Tibial nerve (tissue), 4 donors: ENCODE measurements at regions not wholly inside any gene's neighbourhood (a gene's known extent, or its start where the extent isn't known, plus 50 kb on each side); places are given as distances from the start of the nearest gene placed in this dataset.
A peak's percentile ranks its signal among the peaks of the same experiment; 100 is the strongest.

Experiments
- DNase-seq, 2 donors: peaks; one replicate each; pipeline ENCODE4 v3.0.0-alpha.2; 2019; ENCODE audit warnings: low spot score in 2 of 2
- H3K27ac ChIP-seq, 4 donors: fragments of 200-600 bp; sonication (generic) in 3 of 4; one replicate each; pipeline ENCODE4 v1.5.1; 2017 to 2019; ENCODE audit warnings: mild to moderate bottlenecking in 1 of 4
- H3K27me3 ChIP-seq, 2 donors: fragments of 200-600 bp; sonication (generic) in 1 of 2; one replicate each; pipeline versions ENCODE4 v1.5.1 to v1.6.0; 2017 to 2019
- H3K36me3 ChIP-seq, 3 donors: fragments of 200-600 bp; sonication (generic); one replicate each; pipeline ENCODE4 v1.5.1; 2018 to 2019
- H3K4me1 ChIP-seq, 4 donors: fragments of 200-600 bp; sonication (generic) in 3 of 4; one replicate each; pipeline ENCODE4 v1.5.1; 2017 to 2019
- H3K4me3 ChIP-seq, 4 donors: fragments of 200-600 bp; sonication (generic) in 3 of 4; one replicate each; pipeline ENCODE4 v1.5.1; 2017 to 2019; ENCODE audit warnings: mild to moderate bottlenecking in 1 of 4, moderate library complexity in 1 of 4
- H3K9me3 ChIP-seq, 4 donors: fragments of 200-600 bp; sonication (generic) in 3 of 4; one replicate each; pipeline ENCODE4 v1.5.1; 2017 to 2019
- EP300 ChIP-seq, 2 donors: sonication (generic); formaldehyde crosslinking; IDR thresholded peaks; one replicate each; pipeline ENCODE4 v1.6.1; 2017; ENCODE audit warnings: antibody characterized with exemption in 2 of 2, mild to moderate bottlenecking in 1 of 2
- POLR2A ChIP-seq, 2 donors: fragments of 450-650 bp; IDR thresholded peaks; one replicate each; pipeline ENCODE4 v1.6.1; 2017; ENCODE audit warnings: antibody characterized with exemption in 2 of 2, mild to moderate bottlenecking in 2 of 2, moderate library complexity in 2 of 2
- WGBS, 2 donors: methylation state at CpG; one replicate each; pipeline ENCODE4 v1.1.5; 2018; 5-methylcytosine and 5-hydroxymethylcytosine counted together
- TF ChIP-seq, protein P1 (sequence below), 5 experiments: fragments of 200-600 bp in 3 of 5; fragments of 450-650 bp in 2 of 5; sonication (generic) in 3 of 5; IDR thresholded peaks; one replicate each; pipeline ENCODE4 v1.5.1; 2016 to 2019; ENCODE audit warnings: antibody characterized with exemption in 5 of 5, mild to moderate bottlenecking in 3 of 5, moderate library complexity in 2 of 5

DNA sequence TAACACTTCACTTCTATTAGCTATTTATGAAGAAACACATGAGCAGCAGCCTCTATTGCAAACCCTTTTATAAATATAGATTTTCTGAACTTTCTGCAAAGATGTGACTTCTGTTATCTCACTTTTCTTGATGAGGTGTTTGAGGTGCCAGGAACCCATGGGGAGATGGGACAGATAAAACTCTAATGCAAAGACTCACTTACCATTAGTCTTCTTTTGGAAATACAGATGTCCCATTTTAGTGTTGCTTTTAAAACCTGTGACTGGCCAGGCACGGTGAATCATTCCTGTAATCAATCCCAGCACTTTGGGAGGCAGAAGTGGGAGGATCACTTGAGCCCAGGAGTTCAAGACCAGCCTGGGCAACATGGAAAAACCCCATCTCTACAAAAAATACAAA, 171.3 kb upstream of the GAS1 start:
- DNase-seq: no peak
- no peaks in the 10 kb centered on the region for H3K9me3 ChIP-seq
- TF ChIP-seq POLR2A (IDR thresholded peaks at IDR 0.05) (no peak), EP300 (IDR thresholded peaks at IDR 0.05) (no peak)
- TF ChIP-seq, protein P1, sequence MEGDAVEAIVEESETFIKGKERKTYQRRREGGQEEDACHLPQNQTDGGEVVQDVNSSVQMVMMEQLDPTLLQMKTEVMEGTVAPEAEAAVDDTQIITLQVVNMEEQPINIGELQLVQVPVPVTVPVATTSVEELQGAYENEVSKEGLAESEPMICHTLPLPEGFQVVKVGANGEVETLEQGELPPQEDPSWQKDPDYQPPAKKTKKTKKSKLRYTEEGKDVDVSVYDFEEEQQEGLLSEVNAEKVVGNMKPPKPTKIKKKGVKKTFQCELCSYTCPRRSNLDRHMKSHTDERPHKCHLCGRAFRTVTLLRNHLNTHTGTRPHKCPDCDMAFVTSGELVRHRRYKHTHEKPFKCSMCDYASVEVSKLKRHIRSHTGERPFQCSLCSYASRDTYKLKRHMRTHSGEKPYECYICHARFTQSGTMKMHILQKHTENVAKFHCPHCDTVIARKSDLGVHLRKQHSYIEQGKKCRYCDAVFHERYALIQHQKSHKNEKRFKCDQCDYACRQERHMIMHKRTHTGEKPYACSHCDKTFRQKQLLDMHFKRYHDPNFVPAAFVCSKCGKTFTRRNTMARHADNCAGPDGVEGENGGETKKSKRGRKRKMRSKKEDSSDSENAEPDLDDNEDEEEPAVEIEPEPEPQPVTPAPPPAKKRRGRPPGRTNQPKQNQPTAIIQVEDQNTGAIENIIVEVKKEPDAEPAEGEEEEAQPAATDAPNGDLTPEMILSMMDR (IDR thresholded peaks at IDR 0.05): no peak
- no peak overlapping the region for H3K4me3 ChIP-seq
- WGBS, 2 donors: 61 to 84% methylated on average over 1 of the region's 1 CpG
- no peak overlapping the region for H3K27ac ChIP-seq
- no peaks in the 10 kb centered on the region for H3K27me3 ChIP-seq
- H3K36me3 ChIP-seq: no peaks in the 10 kb centered on the region
- H3K4me1 ChIP-seq: peaks cover 0 to 16% (median 5%) of the 10 kb centered on the region in 4 donors

DNA sequence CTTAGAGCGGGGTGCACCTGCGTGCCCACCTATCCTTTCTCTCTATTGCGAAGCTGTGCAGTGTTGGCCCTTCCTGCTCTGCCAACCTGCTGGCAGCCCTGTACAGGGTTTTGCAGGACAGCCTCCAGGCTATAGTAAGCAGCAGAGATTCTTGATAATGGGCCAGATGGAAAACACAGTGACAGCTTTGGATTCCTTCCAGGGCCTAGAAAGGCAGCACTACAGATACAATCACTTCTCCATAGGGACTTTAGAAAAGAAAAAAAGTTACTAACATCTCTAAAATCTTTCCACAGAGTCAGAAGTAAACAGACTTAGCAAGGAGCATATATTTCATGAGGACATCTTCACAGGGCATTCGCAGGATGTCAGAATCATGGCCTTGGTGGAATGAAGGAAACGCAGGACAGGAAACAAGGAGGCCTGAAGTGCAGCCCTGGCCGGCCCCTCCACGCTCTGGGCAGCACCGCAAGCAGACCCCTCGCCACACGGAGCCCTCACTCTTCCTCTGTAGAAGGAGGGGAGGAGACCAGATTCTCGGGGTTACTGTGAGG, 172.1 kb upstream of the GAS1 start:
- Histone ChIP-seq H3K36me3 (no peaks in the 10 kb centered on the region), H3K4me3 (no peak overlapping the region), H3K4me1 (peaks cover 0 to 19% (median 5%) of the 10 kb centered on the region in 4 donors), H3K27ac (no peak overlapping the region), H3K27me3 (no peaks in the 10 kb centered on the region), H3K9me3 (no peaks in the 10 kb centered on the region)
- WGBS, 2 donors: 59 to 66% methylated on average over 11 of the region's 11 CpGs
- TF ChIP-seq, protein P1 (IDR thresholded peaks at IDR 0.05): no peak
- TF ChIP-seq POLR2A (IDR thresholded peaks at IDR 0.05) (no peak), EP300 (IDR thresholded peaks at IDR 0.05) (no peak)
- DNase-seq: no peak

DNA sequence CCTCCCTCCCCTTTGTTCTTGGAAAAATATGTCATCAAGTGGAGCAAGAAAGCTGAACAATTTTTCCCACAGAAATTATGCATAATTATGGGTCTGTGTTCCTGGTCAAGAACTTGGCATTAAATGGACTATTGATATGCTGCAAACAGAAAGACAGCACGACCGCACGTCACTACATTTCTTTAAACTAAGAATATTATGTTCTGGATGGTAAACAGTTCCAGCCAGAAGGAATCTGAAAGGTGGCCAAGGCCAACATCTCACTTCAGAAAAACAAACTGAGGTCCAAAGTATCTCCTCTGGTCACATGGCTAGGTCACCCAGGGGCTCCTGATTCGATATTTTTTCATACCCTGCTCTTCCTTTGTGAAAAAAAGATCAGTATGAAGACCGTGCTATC, 173.3 kb upstream of the GAS1 start:
- Histone ChIP-seq H3K27me3 (no peaks in the 10 kb centered on the region), H3K4me3 (no peak overlapping the region), H3K9me3 (no peaks in the 10 kb centered on the region), H3K27ac (no peak overlapping the region), H3K4me1 (peaks cover 0 to 19% (median 5%) of the 10 kb centered on the region in 4 donors), H3K36me3 (no peaks in the 10 kb centered on the region)
- DNase-seq: no peak
- WGBS, 2 donors: 26 to 37% methylated on average over 5 of the region's 5 CpGs
- no peak for TF ChIP-seq EP300 (IDR thresholded peaks at IDR 0.05)
- TF ChIP-seq, protein P1 (IDR thresholded peaks at IDR 0.05): no peak
- no peak for TF ChIP-seq POLR2A (IDR thresholded peaks at IDR 0.05)

DNA sequence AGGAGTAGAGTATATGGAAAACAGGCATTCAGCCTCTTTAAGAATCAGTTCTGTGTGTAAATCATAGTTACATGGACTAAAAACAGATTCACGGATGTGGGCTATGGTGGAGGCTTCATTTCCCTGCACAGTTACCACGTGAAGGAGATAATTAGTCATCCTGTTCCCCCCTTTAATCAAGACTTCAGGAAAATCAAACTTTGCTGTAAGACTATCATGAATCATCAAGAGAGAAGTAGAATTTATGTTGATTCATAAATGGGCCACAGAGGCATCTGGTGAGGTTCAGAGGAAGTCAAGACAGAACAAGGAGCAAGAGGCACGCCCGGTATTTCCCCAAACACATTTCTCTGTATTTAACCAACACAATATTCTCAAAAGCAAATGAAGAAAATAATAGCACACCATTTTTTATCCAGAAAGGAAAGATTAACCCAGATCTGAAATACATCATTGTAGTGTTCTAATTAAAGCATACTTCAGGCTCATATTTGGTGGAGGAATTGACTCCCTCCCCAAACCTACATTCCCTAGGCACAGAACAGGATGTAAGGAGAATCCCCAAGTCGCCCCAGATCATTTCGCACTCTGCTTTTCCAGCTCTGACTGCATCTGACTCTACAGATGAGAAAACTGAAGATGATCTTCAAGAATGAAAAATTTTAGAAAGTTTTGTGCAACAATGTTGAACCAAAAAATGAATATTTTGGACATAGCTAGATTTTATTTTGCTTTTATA, 175.8 kb upstream of the GAS1 start:
- no peak overlapping the region for H3K4me3 ChIP-seq
- no peaks in the 10 kb centered on the region for H3K27me3 ChIP-seq
- no peak overlapping the region for H3K27ac ChIP-seq
- 52 to 56% methylated on average over 6 of the region's 6 CpGs for WGBS, 2 donors
- no peaks in the 10 kb centered on the region for H3K36me3 ChIP-seq
- TF ChIP-seq POLR2A (IDR thresholded peaks at IDR 0.05) (no peak), EP300 (IDR thresholded peaks at IDR 0.05) (peak in 1 of 2 donors; percentile 18)
- TF ChIP-seq, protein P1 (IDR thresholded peaks at IDR 0.05): no peak
- no peak for DNase-seq
- peaks cover 0 to 19% (median 5%) of the 10 kb centered on the region in 4 donors for H3K4me1 ChIP-seq
- no peaks in the 10 kb centered on the region for H3K9me3 ChIP-seq

DNA sequence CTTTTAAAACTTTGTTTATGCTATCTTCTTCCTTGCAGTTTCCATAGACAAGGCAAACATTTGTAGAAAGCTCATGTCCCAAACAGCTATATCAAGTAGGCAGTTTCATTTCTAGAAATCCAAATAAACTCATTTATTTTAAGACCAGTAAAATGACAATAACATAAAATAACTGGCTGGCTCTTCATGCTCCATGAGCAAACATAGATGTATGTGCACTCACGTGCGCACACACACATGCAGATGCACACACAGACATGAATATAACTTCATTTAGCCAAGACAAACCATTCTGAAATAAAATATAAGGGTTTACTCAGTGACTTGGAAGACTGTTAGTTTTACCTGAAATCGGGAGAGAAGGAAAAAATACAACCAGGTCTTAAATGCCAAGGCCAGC, 176.5 kb upstream of the GAS1 start:
- Histone ChIP-seq H3K4me1 (peaks cover 0 to 19% (median 5%) of the 10 kb centered on the region in 4 donors), H3K36me3 (no peaks in the 10 kb centered on the region), H3K9me3 (no peaks in the 10 kb centered on the region), H3K4me3 (no peak overlapping the region), H3K27ac (no peak overlapping the region), H3K27me3 (no peaks in the 10 kb centered on the region)
- DNase-seq: no peak
- WGBS, 2 donors: 82 to 85% methylated on average over 3 of the region's 3 CpGs
- TF ChIP-seq, protein P1 (IDR thresholded peaks at IDR 0.05): no peak
- TF ChIP-seq EP300 (IDR thresholded peaks at IDR 0.05) (no peak), POLR2A (IDR thresholded peaks at IDR 0.05) (no peak)
